HG03108 (cell line): ENCODE measurements at regions not wholly inside any gene's neighbourhood (a gene's known extent, or its start where the extent isn't known, plus 50 kb on each side); places are given as distances from the start of the nearest gene placed in this dataset.
"Not testable (repeated sequence)": the region's sequence is repeated elsewhere in the genome, so short reads cannot be mapped to it uniquely, and the experiment has no call there.

ENCODE experiments used
- ATAC-seq: cut with Tn5 transposase; IDR thresholded peaks from one replicate; pipeline ENCODE4 v1.9.1; 2021; ENCODE audit warnings: moderate library complexity; ENCODE audit not compliant: unreplicated experiment

GRCh38 chr9:86633945-86634344 lies 279.7 kb upstream of the TUT7 start:
- no peak for ATAC-seq

GRCh38 chr9:86632537-86632936 lies 278.3 kb upstream of the TUT7 start:
- ATAC-seq = no peak

GRCh38 chr9:86629530-86629929 lies 275.3 kb upstream of the TUT7 start:
- ATAC-seq = no peak

GRCh38 chr9:86626802-86627201 lies 272.6 kb upstream of the TUT7 start:
- ATAC-seq = no peak

- no peak for ATAC-seq
Observed at GRCh38 chr9:86624630-86625029, 270.4 kb upstream of the TUT7 start.

DNA sequence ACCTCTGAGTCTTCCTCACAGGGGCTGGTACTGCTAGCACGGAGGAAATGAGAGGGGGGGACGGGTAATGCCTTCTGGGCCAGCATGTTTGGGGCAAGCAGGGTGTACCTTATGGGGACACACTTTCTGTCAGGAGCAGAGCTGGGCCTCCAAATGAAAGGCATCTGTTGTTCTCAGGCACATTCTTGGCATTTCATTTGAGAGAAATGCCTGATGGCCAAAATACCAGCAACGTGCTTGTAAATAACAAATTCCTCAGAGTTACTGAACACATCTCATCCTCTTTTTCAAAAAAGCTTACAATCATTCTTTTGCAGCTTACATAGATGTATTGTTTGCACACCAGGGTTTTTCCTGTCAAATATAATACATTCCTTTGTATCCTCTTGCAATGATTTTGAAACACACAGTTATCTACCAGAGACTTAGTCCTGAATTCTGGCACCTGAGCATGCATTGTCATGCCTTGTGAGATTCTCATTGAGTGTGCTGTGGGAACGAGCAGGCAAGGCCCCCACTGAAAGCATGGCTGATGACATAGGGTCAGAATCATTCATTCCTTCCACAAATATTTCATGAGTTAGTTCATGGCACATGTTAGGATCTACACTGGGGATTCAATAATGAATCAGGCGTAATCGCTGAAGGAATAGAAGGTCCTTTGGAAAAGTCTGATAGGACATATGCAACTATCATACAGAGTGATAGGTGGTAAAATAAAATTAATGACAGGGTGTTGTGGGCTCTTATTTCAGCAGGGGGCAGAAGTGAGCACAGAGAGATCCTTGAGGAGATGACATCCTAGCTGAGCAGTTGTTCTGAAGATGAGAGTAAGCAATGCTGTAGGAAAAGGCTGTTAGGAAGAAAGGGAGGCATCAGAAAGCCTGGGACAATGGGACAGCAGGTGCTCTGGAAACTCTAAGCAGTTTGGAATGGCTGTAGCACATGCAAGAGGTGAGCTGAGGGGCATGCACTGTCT lies 260.9 kb upstream of the TUT7 start:
- ATAC-seq = no peak

DNA sequence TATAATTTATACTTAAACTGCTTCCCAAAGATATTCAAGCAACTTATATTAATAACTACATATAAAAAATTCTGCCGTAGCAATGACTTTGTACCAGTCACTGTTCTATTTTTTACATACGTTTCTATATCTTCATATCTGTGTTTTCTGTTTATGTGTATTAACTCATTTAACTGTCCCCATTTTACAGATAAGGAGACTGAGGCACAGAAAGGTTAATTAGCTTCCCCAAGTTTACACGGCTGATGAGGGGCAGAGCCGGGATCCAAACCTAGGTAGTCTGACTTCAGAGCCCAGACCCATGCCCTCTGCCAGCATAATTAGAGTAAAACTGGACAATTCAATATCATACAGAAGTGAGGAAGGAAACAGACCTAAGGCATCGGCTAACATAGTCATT lies 259.7 kb upstream of the TUT7 start:
- no peak for ATAC-seq

DNA sequence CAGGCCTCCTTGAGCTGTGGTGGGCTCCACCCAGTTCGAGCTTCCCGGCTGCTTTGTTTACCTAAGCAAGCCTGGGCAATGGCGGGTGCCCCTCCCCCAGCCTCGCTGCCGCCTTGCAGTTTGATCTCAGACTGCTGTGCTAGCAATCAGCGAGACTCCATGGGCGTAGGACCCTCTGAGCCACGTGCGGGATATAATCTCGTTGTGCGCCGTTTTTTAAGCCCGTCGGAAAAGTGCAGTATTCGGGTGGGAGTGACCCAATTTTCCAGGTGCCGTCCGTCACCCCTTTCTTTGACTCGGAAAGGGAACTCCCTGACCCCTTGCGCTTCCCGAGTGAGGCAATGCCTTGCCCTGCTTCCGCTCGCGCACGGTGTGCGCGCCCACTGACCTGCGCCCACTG lies 257.3 kb upstream of the TUT7 start:
- not testable (repeated sequence) for ATAC-seq

DNA sequence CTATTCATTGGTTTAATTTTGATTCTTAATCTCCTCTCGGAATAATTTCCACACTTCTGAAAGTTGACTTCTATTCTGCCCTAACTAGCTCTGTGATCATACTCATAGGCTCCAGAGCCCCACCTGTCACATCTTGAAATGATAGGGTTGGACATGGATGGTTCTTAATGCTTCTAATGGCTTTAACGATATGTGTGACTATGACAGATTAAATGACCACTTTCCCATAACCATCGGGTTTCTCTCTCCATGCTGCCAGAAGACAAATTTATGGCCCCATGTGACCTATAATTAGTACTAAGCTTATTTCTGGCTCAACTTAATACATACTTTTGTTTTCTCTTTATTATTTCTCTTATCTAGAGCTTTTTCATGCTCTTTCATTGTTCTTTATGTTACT lies 251.1 kb upstream of the TUT7 start:
- ATAC-seq = no peak

DNA sequence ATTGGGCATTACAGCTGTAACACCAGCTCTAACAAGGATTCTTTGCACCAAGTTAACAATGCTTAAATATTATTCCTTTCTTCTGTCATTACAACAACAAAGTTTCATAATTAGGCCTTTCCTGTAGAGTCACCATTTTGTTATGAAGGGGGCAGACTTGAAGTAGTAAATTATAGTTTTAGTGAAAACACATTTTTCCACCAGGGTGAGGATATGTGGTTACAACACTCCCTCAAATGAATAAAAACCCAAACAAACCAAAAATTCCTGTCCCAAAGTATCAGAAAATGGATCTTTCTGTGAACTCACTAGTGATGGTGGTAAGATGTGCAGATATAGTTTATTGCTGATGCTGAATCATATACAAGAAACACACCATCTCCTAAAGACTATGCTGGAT lies 250.5 kb upstream of the TUT7 start:
- ATAC-seq = no peak

DNA sequence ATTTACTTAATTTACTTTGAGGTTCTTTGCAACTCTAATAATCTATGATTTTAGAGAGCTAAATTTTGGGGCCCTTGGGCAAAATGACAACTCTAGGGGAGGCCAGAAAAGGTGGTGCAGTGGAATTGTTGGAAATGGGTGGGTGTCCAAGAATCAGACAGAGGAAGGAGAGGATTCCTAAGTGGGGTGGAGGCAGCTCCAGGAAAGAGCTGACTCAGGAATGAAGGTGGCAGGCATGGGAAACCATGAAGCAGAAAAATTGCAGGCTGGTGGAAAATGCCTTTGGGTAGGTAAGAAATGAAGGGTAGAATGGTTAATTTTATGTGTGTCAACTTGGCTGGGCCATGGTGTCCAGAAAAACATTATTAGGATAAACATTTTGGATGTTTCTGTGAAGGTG lies 248.5 kb upstream of the TUT7 start:
- ATAC-seq = no peak

DNA sequence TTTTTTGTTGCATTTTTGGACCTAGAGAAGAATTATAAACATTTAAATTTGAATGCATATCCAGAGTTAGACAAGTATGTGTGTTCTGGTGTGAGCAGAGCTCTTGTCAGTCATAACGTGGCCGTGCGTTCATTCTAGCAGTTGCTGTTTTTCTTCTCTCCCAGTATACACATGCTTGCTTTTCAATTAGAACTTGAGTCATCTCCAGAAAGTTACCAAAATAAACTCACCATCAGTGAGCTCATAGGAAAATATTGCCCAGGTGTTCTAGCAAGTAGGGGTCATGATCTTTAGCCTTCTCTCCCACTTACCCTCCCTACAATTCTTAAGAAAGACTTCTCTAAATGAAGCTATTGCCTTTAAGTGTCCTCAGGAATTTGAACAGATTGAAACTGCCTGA lies 247.5 kb upstream of the TUT7 start:
- no peak for ATAC-seq

DNA sequence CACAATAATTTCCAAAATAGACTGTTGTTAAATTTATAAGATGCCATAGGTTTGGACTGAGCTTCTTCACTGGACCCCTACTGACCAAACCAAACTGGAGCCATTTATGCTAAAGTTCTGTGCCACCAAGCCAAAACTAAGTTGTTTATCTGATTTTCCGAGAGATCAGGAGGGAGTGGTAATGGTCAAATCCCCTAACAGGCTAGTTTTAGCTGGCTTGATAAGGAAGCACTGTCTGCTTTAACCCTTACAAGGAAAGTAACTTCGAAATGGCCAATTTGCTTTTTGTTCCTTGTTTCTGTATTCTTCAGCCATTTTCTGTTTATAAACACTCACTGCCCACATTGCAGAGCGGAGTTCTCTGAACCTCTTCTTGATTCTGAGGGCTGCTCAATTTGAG lies 246.8 kb upstream of the TUT7 start:
- ATAC-seq = no peak

- no peak for ATAC-seq
Observed at GRCh38 chr9:86600291-86600690, 246.1 kb upstream of the TUT7 start.

- no peak for ATAC-seq
Observed at GRCh38 chr9:86599561-86599960, 245.4 kb upstream of the TUT7 start.

DNA sequence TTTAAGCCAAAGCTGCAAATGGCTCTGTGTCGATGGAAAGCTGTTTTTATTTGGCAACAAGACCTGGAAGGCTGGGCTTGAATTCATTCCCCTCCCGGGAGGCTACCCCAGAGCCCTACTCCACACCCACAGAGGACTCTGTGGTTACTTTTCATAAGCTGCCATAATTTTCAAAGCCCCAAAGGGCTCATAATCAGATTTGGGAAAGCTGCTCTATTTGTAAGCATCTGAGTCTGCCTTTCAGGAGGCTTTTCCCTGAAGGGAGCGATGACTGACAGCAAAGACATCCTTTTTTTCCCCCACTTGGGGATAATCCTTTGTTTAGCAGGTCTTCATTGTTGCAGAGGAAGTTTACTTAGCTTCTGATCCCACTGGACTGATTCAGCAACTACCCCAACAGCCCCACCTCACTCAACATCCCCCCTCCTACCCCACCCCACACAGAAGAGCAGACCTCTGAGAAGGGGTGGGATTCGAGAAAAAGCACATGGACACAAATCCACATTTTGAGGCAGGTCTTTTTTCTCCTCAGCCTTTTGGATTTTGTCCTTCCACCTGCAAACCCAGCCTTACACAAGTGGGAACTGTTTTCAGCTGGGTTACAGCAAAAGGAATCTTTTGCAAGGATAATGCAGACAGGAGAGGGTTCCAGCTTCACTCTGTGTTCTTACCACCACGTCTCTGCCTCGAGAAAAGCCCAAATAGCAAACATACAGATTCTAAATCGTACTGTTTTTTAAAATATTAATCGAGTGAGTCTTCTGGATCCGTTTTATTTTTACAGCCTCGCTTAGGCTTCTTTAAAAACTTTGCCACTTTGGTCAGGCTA lies 244.4 kb upstream of the TUT7 start:
- no peak for ATAC-seq

- no peak for ATAC-seq
Observed at GRCh38 chr9:86594724-86595123, 240.5 kb upstream of the TUT7 start.

GRCh38 chr9:86591472-86591871 lies 237.3 kb upstream of the TUT7 start:
- ATAC-seq = no peak

GRCh38 chr9:86589730-86590129 lies 235.5 kb upstream of the TUT7 start:
- ATAC-seq = no peak

- no peak for ATAC-seq
Observed at GRCh38 chr9:86589273-86589672, 235.1 kb upstream of the TUT7 start.

DNA sequence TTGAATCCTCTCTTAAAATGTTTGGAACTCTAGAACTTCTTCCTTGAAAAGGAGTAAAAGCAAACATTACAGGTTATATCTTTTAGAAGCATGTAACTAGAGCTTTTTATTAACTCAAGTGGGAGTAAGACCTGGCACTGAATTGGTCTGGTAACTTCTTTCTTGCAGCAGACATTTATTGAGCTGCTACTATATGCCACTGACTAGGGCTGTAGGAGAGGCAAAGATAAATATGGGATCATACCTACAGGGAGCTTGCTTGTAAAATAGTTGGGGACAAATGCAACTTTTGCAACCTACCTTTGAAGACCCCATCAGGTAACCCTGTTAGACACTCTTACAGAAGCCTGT lies 231.9 kb upstream of the TUT7 start:
- ATAC-seq = no peak
